ENCODE measurements at regions not wholly inside any gene's neighbourhood (a gene's known extent, or its start where the extent isn't known, plus 50 kb on each side); places are given as distances from the start of the nearest gene placed in this dataset.

DNA sequence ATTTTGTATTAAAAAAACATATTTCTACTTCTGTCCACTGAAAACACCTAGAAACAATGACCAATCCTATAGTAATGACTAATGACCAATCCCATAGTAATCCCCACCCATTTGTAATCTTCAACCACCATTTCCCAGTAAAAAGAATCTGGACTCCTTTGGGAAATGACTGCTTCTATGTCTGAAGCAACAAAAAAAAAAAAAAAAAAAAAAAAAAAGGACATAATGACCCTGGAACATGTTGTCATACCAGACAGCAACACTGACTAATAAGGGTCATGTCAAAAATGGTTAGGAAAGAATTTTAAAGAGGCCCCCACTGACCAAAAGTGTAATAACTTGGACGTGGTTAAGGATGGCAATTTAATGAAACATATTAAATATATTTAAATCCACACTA lies 88.3 kb downstream of the TUBA3C start:
- H3K9ac ChIP-seq (ENCODE audit: low read length): no peak overlapping the region
- H3K4me1 ChIP-seq (ENCODE audit: low read length): peaks cover 19% of the 10 kb centered on the region; the same call in 1 of the 2 replicates
- no peak overlapping the region for H2AFZ ChIP-seq (ENCODE audit: low read depth, low read length)
- no peaks in the 10 kb centered on the region for H3K9me3 ChIP-seq (ENCODE audit: insufficient read depth, low read length)
- H3K27ac ChIP-seq (ENCODE audit: low read length): no peak overlapping the region
- H3K79me2 ChIP-seq (ENCODE audit: low read length): no peaks in the 10 kb centered on the region
- peak overlapping the region; percentile 5; the same call in 1 of the 2 replicates for H3K4me2 ChIP-seq (ENCODE audit: low read length)
- H3K36me3 ChIP-seq (replicated peaks; ENCODE audit: low read depth, low read length): no peaks in the 10 kb centered on the region
- H3K4me3 ChIP-seq (ENCODE audit: low read length): no peak overlapping the region
- TF ChIP-seq, protein P1, sequence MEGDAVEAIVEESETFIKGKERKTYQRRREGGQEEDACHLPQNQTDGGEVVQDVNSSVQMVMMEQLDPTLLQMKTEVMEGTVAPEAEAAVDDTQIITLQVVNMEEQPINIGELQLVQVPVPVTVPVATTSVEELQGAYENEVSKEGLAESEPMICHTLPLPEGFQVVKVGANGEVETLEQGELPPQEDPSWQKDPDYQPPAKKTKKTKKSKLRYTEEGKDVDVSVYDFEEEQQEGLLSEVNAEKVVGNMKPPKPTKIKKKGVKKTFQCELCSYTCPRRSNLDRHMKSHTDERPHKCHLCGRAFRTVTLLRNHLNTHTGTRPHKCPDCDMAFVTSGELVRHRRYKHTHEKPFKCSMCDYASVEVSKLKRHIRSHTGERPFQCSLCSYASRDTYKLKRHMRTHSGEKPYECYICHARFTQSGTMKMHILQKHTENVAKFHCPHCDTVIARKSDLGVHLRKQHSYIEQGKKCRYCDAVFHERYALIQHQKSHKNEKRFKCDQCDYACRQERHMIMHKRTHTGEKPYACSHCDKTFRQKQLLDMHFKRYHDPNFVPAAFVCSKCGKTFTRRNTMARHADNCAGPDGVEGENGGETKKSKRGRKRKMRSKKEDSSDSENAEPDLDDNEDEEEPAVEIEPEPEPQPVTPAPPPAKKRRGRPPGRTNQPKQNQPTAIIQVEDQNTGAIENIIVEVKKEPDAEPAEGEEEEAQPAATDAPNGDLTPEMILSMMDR (IDR thresholded peaks at IDR 0.05; ENCODE audit: low read depth, low read length): no peak
- no peak for TF ChIP-seq EZH2phosphoT487 (IDR thresholded peaks at IDR 0.05; ENCODE audit: low read depth)
- H3K27me3 ChIP-seq (ENCODE audit: low read depth, low read length): no peaks in the 10 kb centered on the region
- H4K20me1 ChIP-seq (ENCODE audit: insufficient read depth, low read length): no peaks in the 10 kb centered on the region

DNA sequence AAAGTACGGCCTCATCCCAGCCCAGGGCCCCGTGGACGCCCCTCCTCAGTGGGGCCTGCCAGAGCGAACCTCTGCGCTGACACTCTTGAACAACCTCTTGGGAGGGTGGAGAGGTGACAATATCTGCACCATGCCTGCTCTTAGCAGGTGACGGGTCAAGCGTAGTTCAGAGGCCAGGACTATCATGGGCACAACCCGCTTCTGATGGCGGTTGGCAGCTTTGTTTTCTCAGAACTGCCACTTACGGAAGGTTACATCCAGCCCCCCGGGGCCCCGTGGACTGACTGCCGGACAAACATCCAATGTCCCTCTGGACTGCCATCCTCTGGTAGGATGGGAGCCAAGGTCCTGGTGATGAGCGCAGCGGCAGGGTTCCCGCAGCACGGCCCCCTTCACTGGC lies 91.1 kb downstream of the TUBA3C start:
- Histone ChIP-seq H3K4me1 (ENCODE audit: low read length) (peaks cover 13% of the 10 kb centered on the region; the same call in 1 of the 2 replicates), H3K9ac (ENCODE audit: low read length) (no peak overlapping the region), H3K27ac (ENCODE audit: low read length) (no peak overlapping the region), H2AFZ (ENCODE audit: low read depth, low read length) (no peak overlapping the region), H3K27me3 (ENCODE audit: low read depth, low read length) (no peaks in the 10 kb centered on the region), H3K79me2 (ENCODE audit: low read length) (no peaks in the 10 kb centered on the region), H3K4me2 (ENCODE audit: low read length) (no peak overlapping the region), H3K4me3 (ENCODE audit: low read length) (no peak overlapping the region), H4K20me1 (ENCODE audit: insufficient read depth, low read length) (no peaks in the 10 kb centered on the region), H3K9me3 (ENCODE audit: insufficient read depth, low read length) (no peaks in the 10 kb centered on the region), H3K36me3 (replicated peaks; ENCODE audit: low read depth, low read length) (no peaks in the 10 kb centered on the region)
- TF ChIP-seq, protein P1 (IDR thresholded peaks at IDR 0.05; ENCODE audit: low read depth, low read length): no peak
- no peak for TF ChIP-seq EZH2phosphoT487 (IDR thresholded peaks at IDR 0.05; ENCODE audit: low read depth)

DNA sequence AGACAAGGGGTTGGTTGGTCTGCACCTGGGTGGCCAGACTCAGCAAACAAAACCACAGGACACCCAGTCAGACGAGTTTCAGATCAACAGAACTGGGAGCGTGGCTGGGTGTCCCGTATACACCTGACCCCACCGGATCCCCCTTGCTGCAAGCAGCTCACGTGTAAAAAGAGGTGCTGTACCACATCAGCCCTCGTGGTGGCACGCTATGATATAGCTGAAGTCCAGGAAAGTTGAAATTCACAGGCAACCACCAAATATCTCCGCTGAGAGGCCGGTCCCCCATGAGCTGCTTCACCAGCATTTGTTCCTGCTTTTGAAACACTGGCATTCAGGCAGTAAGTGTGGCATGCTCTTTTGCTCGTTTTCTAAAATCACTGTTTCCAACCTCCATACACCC lies 92.3 kb downstream of the TUBA3C start:
- Histone ChIP-seq H3K9me3 (ENCODE audit: insufficient read depth, low read length) (no peaks in the 10 kb centered on the region; the same call in 1 of the 2 replicates), H3K4me1 (ENCODE audit: low read length) (peaks cover 12% of the 10 kb centered on the region; the same call in 1 of the 2 replicates), H4K20me1 (ENCODE audit: insufficient read depth, low read length) (no peaks in the 10 kb centered on the region), H2AFZ (ENCODE audit: low read depth, low read length) (no peak overlapping the region; the same call in 1 of the 2 replicates), H3K79me2 (ENCODE audit: low read length) (no peaks in the 10 kb centered on the region), H3K4me2 (ENCODE audit: low read length) (peak overlapping the region; percentile 31; the same call in 1 of the 2 replicates), H3K27ac (ENCODE audit: low read length) (no peak overlapping the region), H3K36me3 (replicated peaks; ENCODE audit: low read depth, low read length) (no peaks in the 10 kb centered on the region), H3K27me3 (ENCODE audit: low read depth, low read length) (no peaks in the 10 kb centered on the region), H3K4me3 (ENCODE audit: low read length) (no peak overlapping the region), H3K9ac (ENCODE audit: low read length) (no peak overlapping the region)
- no peak for TF ChIP-seq EZH2phosphoT487 (IDR thresholded peaks at IDR 0.05; ENCODE audit: low read depth)
- TF ChIP-seq, protein P1 (IDR thresholded peaks at IDR 0.05; ENCODE audit: low read depth, low read length): peak; percentile 54

DNA sequence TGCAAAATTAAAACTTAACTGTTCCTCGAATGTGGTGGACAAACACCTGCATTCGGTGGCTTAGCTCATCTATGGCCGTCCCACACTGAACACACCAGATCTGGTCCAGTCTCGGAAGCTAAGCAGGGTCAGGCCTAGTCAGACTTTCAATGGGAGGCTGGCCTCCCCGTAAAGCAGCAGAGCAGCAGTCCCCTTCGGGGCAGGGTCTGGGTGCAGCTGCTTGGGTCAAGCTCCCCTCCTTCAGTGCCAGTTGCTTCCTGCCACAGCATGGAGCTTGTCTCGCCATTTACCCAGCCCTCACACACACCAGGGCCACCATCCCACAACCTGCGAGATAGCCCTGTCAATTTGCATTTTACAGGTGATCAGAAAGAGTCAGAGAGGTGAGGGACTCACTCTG lies 93.2 kb downstream of the TUBA3C start:
- Histone ChIP-seq H3K4me1 (ENCODE audit: low read length) (peaks cover 4% of the 10 kb centered on the region; the same call in 1 of the 2 replicates), H3K27me3 (ENCODE audit: low read depth, low read length) (no peaks in the 10 kb centered on the region), H3K36me3 (replicated peaks; ENCODE audit: low read depth, low read length) (no peaks in the 10 kb centered on the region), H3K27ac (ENCODE audit: low read length) (no peak overlapping the region), H3K4me2 (ENCODE audit: low read length) (no peak overlapping the region), H3K4me3 (ENCODE audit: low read length) (no peak overlapping the region), H3K9ac (ENCODE audit: low read length) (no peak overlapping the region), H3K9me3 (ENCODE audit: insufficient read depth, low read length) (no peaks in the 10 kb centered on the region; the same call in 1 of the 2 replicates), H3K79me2 (ENCODE audit: low read length) (no peaks in the 10 kb centered on the region), H2AFZ (ENCODE audit: low read depth, low read length) (no peak overlapping the region), H4K20me1 (ENCODE audit: insufficient read depth, low read length) (no peaks in the 10 kb centered on the region)
- TF ChIP-seq, protein P1 (IDR thresholded peaks at IDR 0.05; ENCODE audit: low read depth, low read length): no peak
- no peak for TF ChIP-seq EZH2phosphoT487 (IDR thresholded peaks at IDR 0.05; ENCODE audit: low read depth)
